ENCODE measurements at regions not wholly inside any gene's neighbourhood (a gene's known extent, or its start where the extent isn't known, plus 50 kb on each side); places are given as distances from the start of the nearest gene placed in this dataset.
A peak's percentile ranks its signal among the peaks of the same experiment; 100 is the strongest.

- Histone ChIP-seq H4K20me1 (replicated peaks; ENCODE audit: insufficient read depth) (no peaks in the 10 kb centered on the region), H3K9me2 (ENCODE audit: insufficient read depth) (no peaks in the 10 kb centered on the region; the same call in 1 of the 2 replicates), H3K79me2 (replicated peaks; ENCODE audit: insufficient read depth) (no peaks in the 10 kb centered on the region), H2AFZ (no peak overlapping the region), H3K4me2 (no peak overlapping the region; the same call in 1 of the 2 replicates), H3K4me3 (no peak overlapping the region), H3K27me3 (ENCODE audit: insufficient read depth) (no peaks in the 10 kb centered on the region), H3F3A (replicated peaks; ENCODE audit: low read depth) (no peaks in the 10 kb centered on the region), H3K4me1 (ENCODE audit: insufficient read depth) (peaks cover 8% of the 10 kb centered on the region; the same call in 1 of the 2 replicates), H3K27ac (ENCODE audit: low read depth) (no peak overlapping the region), H3K36me3 (ENCODE audit: insufficient read depth) (no peaks in the 10 kb centered on the region)
- H3K4me3 Mint-ChIP-seq, result no peak overlapping the region
- peak; percentile 67 for DNase-seq (ENCODE audit: low spot score)
- peaks cover 4% of the 10 kb centered on the region for H3K27me3 Mint-ChIP-seq (ENCODE audit: insufficient read depth, low read depth, poor library complexity)
- TF ChIP-seq POLR2AphosphoS5 (IDR thresholded peaks at IDR 0.05; ENCODE audit: low read depth) (no peak), JUNB (IDR thresholded peaks at IDR 0.05; ENCODE audit: unreplicated experiment) (no peak), ZNF114 (CRISPR knock-in tag; IDR thresholded peaks at IDR 0.05) (no peak), STAT1 (IDR thresholded peaks at IDR 0.05; ENCODE audit: unreplicated experiment) (no peak), CTCF (conservative IDR thresholded peaks at IDR 0.05; ENCODE audit: low read depth in 2 of 2) (no peak), CREB1 (CRISPR knock-in tag; IDR thresholded peaks at IDR 0.05; ENCODE audit: low read depth) (no peak), ZNF331 (CRISPR knock-in tag; IDR thresholded peaks at IDR 0.05; ENCODE audit: low read depth) (no peak), REST (IDR thresholded peaks at IDR 0.05; ENCODE audit: unreplicated experiment) (no peak), EZH2 (IDR thresholded peaks at IDR 0.05; ENCODE audit: low read depth, unreplicated experiment) (no peak), ZNF462 (CRISPR knock-in tag; IDR thresholded peaks at IDR 0.05) (no peak), EZH2phosphoT487 (IDR thresholded peaks at IDR 0.05; ENCODE audit: unreplicated experiment) (no peak), NANOG (IDR thresholded peaks at IDR 0.05; ENCODE audit: borderline replicate concordance) (no peak), ETS1 (IDR thresholded peaks at IDR 0.05) (no peak)
- H3K9me3 Mint-ChIP-seq, result peaks cover 3% of the 10 kb centered on the region; the same call in 2 of the 3 replicates
- 0 out of 2 replicates have a peak overlapping the region, but pooled peaks have one; percentile 7 for H3K27ac Mint-ChIP-seq
- no peaks in the 10 kb centered on the region for H3K36me3 Mint-ChIP-seq (ENCODE audit: low read depth)
- peaks cover 22% of the 10 kb centered on the region for H3K4me1 Mint-ChIP-seq
- ATAC-seq, result peak; percentile 53
Measured at GRCh38 chr17:5680766-5681165, 96.5 kb upstream of the NLRP1 start.
